Neural cell (in vitro differentiated cells): ENCODE measurements at regions not wholly inside any gene's neighbourhood (a gene's known extent, or its start where the extent isn't known, plus 50 kb on each side); places are given as distances from the start of the nearest gene placed in this dataset.
A peak's percentile ranks its signal among the peaks of the same experiment; 100 is the strongest.

Experiments used
- CTCF ChIP-seq: fragments of 450-650 bp; IDR thresholded peaks from 2 replicates; pipeline ENCODE4 v1.5.1; 2014; ENCODE audit warnings: antibody characterized with exemption, mild to moderate bottlenecking, moderate library complexity; ENCODE audit not compliant: poor library complexity, severe bottlenecking
- POLR2AphosphoS5 ChIP-seq: IDR thresholded peaks from 2 replicates; pipeline ENCODE4 v1.6.1; 2012
- REST ChIP-seq: IDR thresholded peaks from 2 replicates; pipeline ENCODE4 v1.6.1; 2012; ENCODE audit warnings: borderline replicate concordance

DNA sequence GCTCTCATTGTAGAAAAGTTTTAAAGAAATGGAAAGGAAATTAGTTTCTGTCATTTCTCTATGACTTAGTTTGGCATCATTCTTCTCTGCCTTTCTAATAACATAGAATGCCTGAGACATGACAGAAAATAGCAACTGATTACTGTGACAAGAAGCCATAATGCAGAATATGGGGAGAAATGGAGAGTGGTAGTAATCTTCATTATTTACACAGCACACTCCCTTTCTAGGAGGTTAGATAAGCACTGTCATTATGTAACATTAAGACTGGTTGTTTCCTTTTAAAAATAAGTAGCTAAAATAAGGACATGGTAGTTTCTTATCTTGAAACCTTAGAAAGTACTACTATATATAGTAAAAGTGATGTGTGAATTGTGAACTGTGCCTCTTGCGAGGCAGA is 1227.9 kb upstream of the PABPC4L start:
- TF ChIP-seq CTCF (no peak), POLR2AphosphoS5 (peak; percentile 92), REST (peak; percentile 58)
